Activated naive CD4-positive, alpha-beta T cell treated with anti-CD3 and anti-CD28 coated beads, Interleukin-2, amount 50 U/mL, for 72 hours (primary cell): ENCODE measurements at regions not wholly inside any gene's neighbourhood (a gene's known extent, or its start where the extent isn't known, plus 50 kb on each side); places are given as distances from the start of the nearest gene placed in this dataset.

Source experiments
- ATAC-seq, 2 donors: fragments of 150-1000 bp; cut with Tn5 transposase; 2 replicates each; pipeline ENCODE4 v1.10.0; 2021; ENCODE audit warnings: mild to moderate bottlenecking in 2 of 2, moderate library complexity in 2 of 2
- DNase-seq, 2 donors: peaks; one replicate each; pipeline ENCODE4 v3.0.0; 2021 to 2022; ENCODE audit warnings: low spot score in 2 of 2
- H3K27ac Mint-ChIP-seq, 2 donors: one replicate each; pipeline ENCODE4 v1.8.0; 2022; ENCODE audit warnings: mild to moderate bottlenecking in 2 of 2, mixed read lengths in 2 of 2
- H3K36me3 Mint-ChIP-seq, 2 donors: one replicate each; pipeline ENCODE4 v1.8.0; 2022; ENCODE audit warnings: mixed read lengths in 2 of 2
- H3K9me3 Mint-ChIP-seq, 2 donors: one replicate each; pipeline ENCODE4 v1.8.0; 2022; ENCODE audit warnings: mixed read lengths in 2 of 2

DNA sequence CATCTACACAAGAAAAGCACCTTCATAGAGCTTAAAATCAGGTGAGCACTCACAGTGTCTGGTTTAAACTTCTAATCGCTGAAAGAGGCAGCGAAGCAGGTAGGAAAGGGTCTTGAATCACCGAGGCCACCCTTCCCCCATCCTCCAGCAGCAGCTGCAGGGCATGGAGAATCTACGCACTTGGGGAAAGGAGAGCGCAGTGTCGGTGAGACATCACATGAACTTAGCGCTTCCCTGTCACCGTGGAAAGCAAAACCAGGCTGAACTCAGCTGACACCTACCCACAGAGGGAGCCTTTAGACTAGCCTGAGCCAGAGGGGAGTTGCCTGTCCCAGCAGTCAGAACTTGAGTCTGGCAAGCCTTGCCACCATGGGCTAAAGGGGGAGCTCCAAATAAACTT is 197.2 kb upstream of the ZFP42 start:
- DNase-seq (no peak), ATAC-seq (no peak)
- peaks cover 0 to 12% of the 10 kb centered on the region in 2 donors for H3K36me3 Mint-ChIP-seq
- peaks cover 10 to 18% of the 10 kb centered on the region in 2 donors for H3K9me3 Mint-ChIP-seq
- H3K27ac Mint-ChIP-seq, result no peak overlapping the region

DNA sequence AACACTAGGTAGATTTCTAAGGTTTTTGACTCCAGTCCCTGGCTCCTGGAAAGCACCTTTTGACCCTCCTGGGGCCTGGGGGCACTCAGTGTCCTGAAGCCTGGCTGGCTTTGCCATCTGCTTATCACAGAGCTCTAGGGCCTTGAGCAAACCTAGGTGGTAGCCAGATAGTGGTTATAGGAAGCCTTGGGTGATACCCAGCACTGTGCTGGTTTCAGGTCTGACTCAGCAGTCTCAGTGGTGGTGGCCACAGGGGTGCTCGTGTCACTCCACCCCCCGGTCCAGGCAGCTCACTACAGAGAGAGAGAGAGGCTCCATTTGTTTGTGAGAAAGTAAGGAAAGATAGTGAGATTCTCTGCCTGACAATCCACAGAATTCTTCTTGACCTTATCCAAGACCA is 195.8 kb upstream of the ZFP42 start:
- Mint-ChIP-seq H3K9me3 (peaks cover 10 to 18% of the 10 kb centered on the region in 2 donors), H3K36me3 (peaks cover 0 to 12% of the 10 kb centered on the region in 2 donors), H3K27ac (no peak overlapping the region)
- DNase-seq, result no peak
- ATAC-seq, result no peak

DNA sequence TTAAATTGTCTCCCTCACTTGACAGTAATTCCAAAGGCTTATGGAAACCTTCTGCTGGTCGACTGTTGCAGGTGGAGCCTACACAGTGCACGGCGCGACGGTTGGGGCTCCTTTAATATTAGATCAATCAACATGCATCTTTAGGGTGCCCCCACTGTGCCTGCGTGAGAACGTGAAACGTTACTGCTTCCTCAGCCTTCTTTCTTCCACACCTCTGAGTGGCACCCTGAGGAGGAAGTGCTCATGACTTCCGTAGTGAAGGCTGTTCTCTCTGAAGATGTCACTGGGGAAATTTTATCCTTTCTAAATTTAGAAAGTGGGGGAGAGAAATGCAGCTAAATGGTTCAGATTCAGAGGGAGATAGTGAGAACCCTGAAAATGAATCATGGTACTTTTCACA is 184.0 kb upstream of the ZFP42 start:
- Mint-ChIP-seq H3K9me3 (peaks cover 16 to 26% of the 10 kb centered on the region in 2 donors), H3K36me3 (no peaks in the 10 kb centered on the region), H3K27ac (no peak overlapping the region)
- ATAC-seq, result no peak
- no peak for DNase-seq

DNA sequence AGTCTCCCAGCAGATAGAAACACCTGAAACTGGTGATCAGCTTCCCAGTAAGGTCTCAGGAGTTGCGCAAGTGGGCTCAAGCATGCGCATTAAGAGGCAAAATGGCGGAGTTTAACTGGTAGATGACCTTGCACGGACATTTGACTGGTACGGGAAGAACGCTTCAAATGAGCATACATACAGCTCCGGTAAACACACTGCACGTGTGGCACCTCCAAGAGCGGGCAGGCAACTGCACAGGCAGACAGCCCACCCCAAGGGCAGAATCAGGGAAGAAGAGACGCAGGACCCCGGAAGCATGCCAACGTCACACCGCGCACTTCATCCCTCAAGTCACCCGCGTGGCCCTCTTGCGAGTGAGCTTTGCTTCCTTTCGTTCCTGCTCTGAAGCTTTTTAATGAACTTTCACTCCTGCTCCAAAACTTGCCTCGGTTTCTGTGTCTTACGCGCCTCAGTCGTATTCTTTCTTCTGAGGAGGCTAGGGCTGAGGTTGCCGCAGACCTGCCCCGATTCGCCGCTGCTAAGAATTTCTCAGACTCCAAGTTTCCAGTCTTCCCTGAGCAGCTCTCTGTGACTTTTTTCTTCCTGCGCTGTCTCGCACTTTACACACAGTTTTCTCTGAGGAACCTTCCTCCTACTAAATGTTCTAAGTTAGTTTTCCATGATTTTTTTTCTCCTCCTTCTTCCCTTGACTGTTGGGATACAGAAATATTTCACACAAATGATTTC is 180.7 kb upstream of the ZFP42 start:
- Mint-ChIP-seq H3K36me3 (peaks cover 0 to 3% of the 10 kb centered on the region in 2 donors), H3K9me3 (peaks cover 19 to 22% of the 10 kb centered on the region in 2 donors), H3K27ac (no peak overlapping the region)
- DNase-seq (no peak), ATAC-seq (no peak)

DNA sequence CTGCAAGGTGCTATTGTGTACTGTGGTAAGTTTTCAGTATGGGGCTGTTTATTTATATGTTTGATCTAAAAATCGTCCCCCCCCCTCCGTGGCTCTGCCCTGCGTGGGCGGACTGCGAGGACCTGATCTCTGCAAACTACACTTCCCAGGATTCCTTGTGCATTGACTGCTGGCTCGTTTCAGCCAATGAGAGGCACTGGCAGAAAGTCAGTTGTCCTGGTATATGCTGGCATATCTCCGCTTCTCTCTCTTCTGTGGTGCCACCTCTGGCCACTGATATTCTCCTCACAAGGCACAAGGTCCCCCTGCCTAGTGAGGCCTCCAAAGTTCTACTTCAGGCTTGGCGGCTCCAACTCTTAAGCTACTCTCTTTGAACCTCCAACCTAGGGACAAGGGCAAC is 168.8 kb upstream of the ZFP42 start:
- ATAC-seq (no peak), DNase-seq (no peak)
- no peaks in the 10 kb centered on the region for H3K36me3 Mint-ChIP-seq
- peaks cover 26 to 34% of the 10 kb centered on the region in 2 donors for H3K9me3 Mint-ChIP-seq
- no peak overlapping the region for H3K27ac Mint-ChIP-seq

DNA sequence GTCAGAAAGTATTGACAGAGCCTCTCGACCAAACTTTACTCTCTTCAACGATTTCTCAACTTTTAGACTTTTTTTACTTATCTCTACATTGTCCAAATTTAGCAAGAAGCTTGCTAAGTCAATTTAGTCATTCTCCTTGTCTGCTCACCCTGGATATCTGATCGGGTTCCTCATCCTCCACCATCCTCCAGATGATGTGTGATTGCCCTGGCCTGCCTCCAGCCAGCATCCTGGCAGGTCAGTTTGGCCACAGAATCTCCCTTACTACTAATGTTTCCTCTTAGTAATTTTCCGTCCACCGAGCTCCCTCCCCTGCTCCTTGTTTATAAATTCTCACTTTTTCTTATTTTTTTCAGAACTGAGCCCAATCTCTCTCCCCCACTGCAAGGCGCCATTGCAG is 167.9 kb upstream of the ZFP42 start:
- H3K27ac Mint-ChIP-seq, result no peak overlapping the region
- peaks cover 26 to 36% of the 10 kb centered on the region in 2 donors for H3K9me3 Mint-ChIP-seq
- ATAC-seq (no peak), DNase-seq (no peak)
- no peaks in the 10 kb centered on the region for H3K36me3 Mint-ChIP-seq

DNA sequence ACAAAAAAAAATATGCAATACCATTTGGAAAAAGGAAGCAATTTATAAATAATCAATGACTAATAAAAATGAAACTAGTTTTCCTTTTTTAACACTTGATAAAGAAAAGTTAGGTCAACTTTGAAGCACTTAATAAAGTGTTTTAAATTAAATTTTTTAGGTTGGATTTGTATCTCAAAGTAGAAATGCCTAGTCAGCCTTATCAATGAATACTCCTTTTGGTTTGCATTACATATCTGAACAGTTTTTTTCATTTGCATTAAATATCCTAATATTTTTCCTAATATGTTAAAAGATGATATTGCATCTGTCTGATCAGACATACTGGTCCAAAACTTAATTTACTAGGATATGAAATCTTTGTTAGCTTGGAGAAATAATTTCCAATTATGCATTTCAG is 155.8 kb upstream of the ZFP42 start:
- Mint-ChIP-seq H3K27ac (no peak overlapping the region), H3K9me3 (peaks cover 22% of the 10 kb centered on the region in 2 donors), H3K36me3 (peaks cover 0 to 6% of the 10 kb centered on the region in 2 donors)
- ATAC-seq, result no peak
- DNase-seq, result no peak

DNA sequence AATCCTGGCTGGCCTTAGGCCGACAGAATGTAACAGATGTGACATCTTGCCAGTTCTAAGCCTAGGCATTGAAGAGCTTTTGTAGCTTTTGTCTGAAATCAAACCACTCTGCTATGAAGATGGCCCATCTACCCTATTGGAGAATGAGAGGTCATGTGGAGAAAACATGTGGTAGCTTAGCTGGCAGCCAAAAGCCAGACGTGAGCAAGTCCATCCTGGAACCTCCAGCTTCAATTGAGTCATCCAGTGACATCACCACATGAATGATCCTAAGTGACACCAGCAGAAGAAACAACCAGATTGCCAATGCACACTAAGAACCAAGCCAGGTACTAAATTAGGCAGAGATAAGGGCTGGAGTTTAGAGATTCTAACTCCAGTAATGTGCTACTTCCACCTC is 154.8 kb upstream of the ZFP42 start:
- no peak for ATAC-seq
- Mint-ChIP-seq H3K9me3 (peaks cover 22 to 24% of the 10 kb centered on the region in 2 donors), H3K27ac (no peak overlapping the region), H3K36me3 (peaks cover 0 to 6% of the 10 kb centered on the region in 2 donors)
- DNase-seq, result no peak

DNA sequence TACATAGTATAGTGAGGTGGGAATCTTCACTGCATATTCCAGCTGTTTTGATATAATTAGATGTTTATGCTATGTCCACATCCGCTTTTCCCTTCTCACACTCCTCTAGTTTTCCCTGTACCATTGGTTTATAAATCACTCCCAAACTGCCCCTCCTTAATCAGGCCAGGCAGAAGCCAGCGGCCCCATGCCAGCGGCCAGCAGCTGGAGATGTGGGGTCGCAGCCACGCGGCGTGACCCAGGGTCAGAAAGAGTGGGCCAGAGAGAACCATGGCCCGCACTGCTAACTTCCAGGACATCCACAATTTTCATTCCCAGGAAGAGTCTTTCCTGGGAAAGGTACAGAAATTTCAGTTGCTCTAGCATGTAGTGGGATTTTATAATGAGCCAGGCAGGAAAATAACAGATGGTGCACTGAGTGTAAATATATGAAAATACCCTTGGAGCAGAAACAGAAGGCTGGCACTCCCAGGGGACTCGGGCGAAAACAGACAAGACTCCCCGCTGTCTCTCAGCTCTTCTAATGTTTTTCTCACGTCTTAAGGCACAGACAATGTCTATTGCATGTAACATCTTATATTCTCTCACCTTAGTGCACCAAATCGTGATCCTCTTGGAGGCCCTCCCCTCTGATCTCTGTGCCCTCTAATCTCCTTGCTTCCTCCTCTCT is 145.9 kb upstream of the ZFP42 start:
- Mint-ChIP-seq H3K9me3 (peaks cover 12 to 17% of the 10 kb centered on the region in 2 donors), H3K36me3 (no peaks in the 10 kb centered on the region), H3K27ac (no peak overlapping the region)
- DNase-seq, result no peak
- ATAC-seq, result no peak

DNA sequence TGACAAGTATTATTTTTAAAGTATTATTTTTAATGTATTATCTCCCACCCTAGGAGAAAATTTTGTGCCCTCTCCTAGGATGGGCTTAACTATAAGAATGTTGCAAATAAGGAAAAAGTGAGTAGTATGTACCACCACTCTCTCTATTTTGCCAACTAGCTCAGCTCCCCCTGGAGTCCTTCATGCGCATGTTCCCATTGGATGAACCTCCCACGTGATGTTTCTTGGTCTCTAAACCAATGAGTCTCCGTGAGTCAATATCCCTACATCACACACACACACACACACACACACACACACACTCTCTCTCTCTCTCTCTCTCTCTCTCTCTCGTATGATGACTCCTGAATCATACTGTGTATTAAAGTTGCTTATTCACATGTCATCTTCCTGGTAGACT is 129.7 kb upstream of the ZFP42 start:
- DNase-seq, result no peak
- Mint-ChIP-seq H3K27ac (no peak overlapping the region), H3K36me3 (peaks cover 0 to 4% of the 10 kb centered on the region in 2 donors), H3K9me3 (peaks cover 18 to 21% of the 10 kb centered on the region in 2 donors)
- ATAC-seq, result no peak

DNA sequence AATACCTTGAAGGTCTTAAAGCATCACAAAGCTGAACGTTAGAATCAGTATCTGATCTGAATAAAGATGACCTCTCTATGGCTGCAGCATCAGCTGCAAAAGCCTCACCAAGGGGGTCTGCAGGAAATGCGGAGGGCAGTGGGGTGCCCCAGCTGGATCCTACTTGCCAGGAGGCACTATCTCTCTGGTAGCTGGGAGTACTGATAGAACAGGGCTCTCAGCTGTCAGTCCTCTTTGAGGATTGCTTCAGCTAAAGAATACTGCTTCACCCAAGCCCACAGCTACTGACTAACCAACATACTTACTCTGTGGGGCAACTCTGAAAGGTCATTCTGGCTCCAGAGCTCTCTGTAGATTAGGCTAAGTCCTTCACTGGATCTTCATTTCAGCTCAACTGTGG is 112.5 kb upstream of the ZFP42 start:
- no peak for DNase-seq
- no peaks in the 10 kb centered on the region for H3K36me3 Mint-ChIP-seq
- peaks cover 8 to 20% of the 10 kb centered on the region in 2 donors for H3K9me3 Mint-ChIP-seq
- no peak for ATAC-seq
- H3K27ac Mint-ChIP-seq, result no peak overlapping the region

DNA sequence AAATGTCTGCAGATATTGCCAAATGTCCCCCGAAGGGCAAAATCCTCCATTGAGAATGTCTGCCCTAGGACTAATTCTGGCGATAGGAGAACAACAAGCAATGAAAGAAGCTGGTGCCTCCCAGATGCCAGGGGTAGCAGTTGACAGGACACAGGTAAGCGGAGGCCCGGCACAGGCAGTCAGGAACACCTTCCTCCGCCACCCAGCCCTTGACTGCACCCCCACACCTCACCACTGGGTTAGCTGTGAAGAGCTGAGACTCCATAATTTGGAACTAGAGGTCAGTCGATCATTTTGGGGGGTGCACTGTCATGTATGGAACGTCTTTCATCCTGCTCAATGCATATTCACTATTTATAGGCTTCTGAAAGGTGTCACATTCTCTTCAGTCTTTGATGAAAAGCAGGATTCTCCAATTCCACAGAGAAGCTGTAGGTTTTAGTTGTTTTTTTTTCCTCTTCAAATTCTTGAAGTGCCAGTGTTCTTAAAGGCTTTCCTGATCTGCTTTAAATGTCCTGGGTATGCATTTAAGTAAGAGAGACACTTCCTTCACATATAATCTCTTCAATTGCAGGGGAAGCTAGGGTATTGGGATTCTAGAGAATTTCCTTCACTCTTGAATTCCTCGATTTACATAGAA is 111.6 kb upstream of the ZFP42 start:
- Mint-ChIP-seq H3K27ac (no peak overlapping the region), H3K36me3 (no peaks in the 10 kb centered on the region), H3K9me3 (peaks cover under 1 to 23% of the 10 kb centered on the region in 2 donors)
- DNase-seq (no peak), ATAC-seq (no peak)

DNA sequence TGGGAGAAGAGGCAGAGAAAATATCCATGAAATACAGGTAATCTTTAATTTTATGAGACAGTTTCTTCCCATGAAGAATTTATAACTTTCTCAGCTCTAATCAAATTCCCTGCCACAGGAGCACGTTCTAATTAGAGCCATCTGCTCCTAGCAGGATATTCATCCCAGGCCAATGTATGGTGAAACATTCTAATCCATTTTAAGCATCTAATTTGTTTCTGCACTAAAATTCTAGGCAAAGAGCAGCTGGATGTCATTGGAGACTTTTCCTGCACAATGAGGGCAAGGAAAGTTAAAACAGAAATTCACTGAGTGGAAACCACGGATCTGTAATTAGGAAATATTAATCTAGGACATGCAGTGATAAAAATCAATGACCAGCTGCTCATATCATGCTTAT is 107.7 kb upstream of the ZFP42 start:
- H3K27ac Mint-ChIP-seq, result no peak overlapping the region
- DNase-seq, result no peak
- ATAC-seq, result no peak
- peaks cover 0 to 8% of the 10 kb centered on the region in 2 donors for H3K36me3 Mint-ChIP-seq
- peaks cover 7 to 19% of the 10 kb centered on the region in 2 donors for H3K9me3 Mint-ChIP-seq

DNA sequence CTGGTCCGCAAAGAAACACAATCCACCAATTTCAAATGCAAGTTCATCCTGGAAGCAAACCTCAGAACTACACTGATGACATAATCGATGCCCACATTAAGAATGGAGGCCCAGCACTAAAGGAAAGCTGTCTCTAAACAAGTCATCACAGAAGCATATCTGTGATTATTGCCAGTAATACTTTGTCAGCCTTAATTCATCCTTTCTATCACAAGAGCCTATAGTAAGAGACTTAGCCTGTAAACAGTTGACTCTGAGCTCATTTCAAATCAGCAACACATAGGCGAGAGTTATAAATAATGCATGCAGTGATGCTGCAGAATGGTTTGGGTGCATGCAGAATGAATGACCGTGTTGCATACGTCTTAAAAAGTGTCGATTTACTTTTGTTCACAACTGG is 105.9 kb upstream of the ZFP42 start:
- ATAC-seq, result no peak
- no peak for DNase-seq
- peaks cover 0 to 16% of the 10 kb centered on the region in 2 donors for H3K36me3 Mint-ChIP-seq

DNA sequence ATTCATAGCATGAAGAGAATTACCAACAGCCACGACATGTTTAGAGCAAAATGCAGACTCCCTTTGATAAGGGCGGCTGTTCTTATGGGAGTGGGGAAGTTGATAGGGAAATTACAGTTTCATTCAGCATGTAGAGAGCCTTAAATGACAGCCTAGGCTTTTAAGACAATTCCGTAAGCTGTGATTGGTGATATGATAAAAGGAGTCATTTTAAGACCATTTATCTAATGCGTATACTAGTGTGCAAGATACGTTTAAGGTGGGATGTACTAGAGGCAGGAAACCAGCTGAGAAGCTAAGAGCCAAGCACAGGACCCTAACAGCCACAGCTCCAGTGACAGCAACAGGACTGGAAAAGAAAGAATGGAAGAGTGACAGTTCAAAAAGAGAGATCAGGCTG is 102.2 kb upstream of the ZFP42 start:
- ATAC-seq, result no peak
- DNase-seq, result no peak
- H3K36me3 Mint-ChIP-seq, result peaks cover 0 to 16% of the 10 kb centered on the region in 2 donors
- no peak overlapping the region for H3K27ac Mint-ChIP-seq
- H3K9me3 Mint-ChIP-seq, result peaks cover 23 to 25% of the 10 kb centered on the region in 2 donors

More for the DNA sequence above, 105.9 kb upstream of the ZFP42 start:
- no peak overlapping the region for H3K27ac Mint-ChIP-seq
- peaks cover 19 to 30% of the 10 kb centered on the region in 2 donors for H3K9me3 Mint-ChIP-seq

DNA sequence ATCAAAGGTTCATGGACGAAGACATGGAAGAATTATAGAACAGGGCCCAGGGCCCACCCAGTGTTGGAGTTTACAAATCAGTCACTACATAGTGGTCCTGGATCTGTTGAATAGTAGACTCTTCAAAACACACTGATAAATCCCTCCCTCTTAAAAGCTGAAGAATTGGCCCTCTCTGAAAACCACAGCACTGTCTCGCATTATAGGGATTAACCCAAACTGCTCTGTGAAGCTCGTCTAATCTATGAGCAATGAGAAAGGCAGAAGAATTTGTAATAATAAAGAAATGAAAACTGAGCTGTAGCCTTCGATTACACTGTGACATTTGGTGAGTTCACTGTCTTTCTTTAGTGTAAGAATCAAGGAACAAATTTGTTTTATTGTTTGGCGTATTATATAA is 92.5 kb upstream of the ZFP42 start:
- Mint-ChIP-seq H3K27ac (no peak overlapping the region), H3K36me3 (peaks cover 0 to 10% of the 10 kb centered on the region in 2 donors), H3K9me3 (peaks cover 25 to 30% of the 10 kb centered on the region in 2 donors)
- no peak for DNase-seq
- ATAC-seq, result no peak

DNA sequence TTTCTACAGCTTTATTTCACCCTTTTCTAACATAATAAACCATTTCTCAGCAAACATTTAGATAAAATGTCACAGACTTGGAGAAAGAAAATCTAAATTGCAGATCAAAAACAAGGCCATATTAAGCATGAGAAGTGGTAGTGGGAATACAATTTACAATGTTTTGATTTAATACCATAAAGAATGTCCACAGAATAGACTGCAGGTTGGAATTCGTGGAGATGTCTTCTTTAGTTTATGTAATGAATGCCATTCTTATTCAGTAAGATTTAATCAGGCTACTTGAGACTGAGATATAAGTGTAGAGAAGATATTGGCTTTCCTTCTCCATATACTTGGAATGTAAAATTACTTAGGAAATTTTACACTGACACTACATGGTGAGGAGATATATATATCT is 91.9 kb upstream of the ZFP42 start:
- H3K36me3 Mint-ChIP-seq, result peaks cover 0 to 10% of the 10 kb centered on the region in 2 donors
- DNase-seq, result no peak
- H3K27ac Mint-ChIP-seq, result no peak overlapping the region
- peaks cover 25 to 30% of the 10 kb centered on the region in 2 donors for H3K9me3 Mint-ChIP-seq
- ATAC-seq, result no peak
